ENCODE measurements at regions not wholly inside any gene's neighbourhood (a gene's known extent, or its start where the extent isn't known, plus 50 kb on each side); places are given as distances from the start of the nearest gene placed in this dataset.

GRCh38 chr11:15662285-15662684, 547.6 kb downstream of the INSC start:
- Mint-ChIP-seq H3K27me3 (ENCODE audit: low read depth in 3 of 3) (peaks cover 3 to 5% (median 3%) of the 10 kb centered on the region in 3 donors), H3K36me3 (no peaks in the 10 kb centered on the region), H3K4me1 (no peaks in the 10 kb centered on the region), H3K27ac (no peak overlapping the region), H3K4me3 (no peak overlapping the region), H3K9me3 (peaks cover 0 to 7% (median 2%) of the 10 kb centered on the region in 7 donors)
- no peaks in the 10 kb centered on the region for H3K27me3 ChIP-seq (ENCODE audit: control insufficient read depth in 2 of 2, insufficient read depth in 2 of 2, low read length in 2 of 2)
- TF ChIP-seq CTCF (IDR thresholded peaks at IDR 0.05) = no peak
- no peaks in the 10 kb centered on the region for H3K79me2 ChIP-seq (ENCODE audit: insufficient read depth, low read length)
- H2AFZ ChIP-seq (ENCODE audit: insufficient read depth, low read depth, low read length, poor library complexity, severe bottlenecking) = no peak overlapping the region
- no peak overlapping the region for H3K4me2 ChIP-seq (replicated peaks; ENCODE audit: extremely low read depth, low read length, poor library complexity, severe bottlenecking)
- no peaks in the 10 kb centered on the region for H4K20me1 ChIP-seq (ENCODE audit: insufficient read depth, low read length)
- intact Hi-C loops (cut with micrococcal nuclease) = no loop called here
- H3K9ac ChIP-seq (ENCODE audit: insufficient read depth, low read length, poor library complexity, severe bottlenecking) = no peak overlapping the region
- no peaks in the 10 kb centered on the region for H3K4me1 ChIP-seq (ENCODE audit: control insufficient read depth in 1 of 2, insufficient read depth in 2 of 2, low read length in 2 of 2)
- H3K4me3 ChIP-seq (replicated peaks in 1 of 3; ENCODE audit: low read depth in 2 of 3, low read length in 3 of 3) = no peak overlapping the region
- H3K27ac ChIP-seq (ENCODE audit: low read depth in 1 of 2, low read length in 2 of 2) = no peak overlapping the region
- no peaks in the 10 kb centered on the region for H3K36me3 ChIP-seq (replicated peaks in 1 of 2; ENCODE audit: control insufficient read depth in 1 of 2, insufficient read depth in 2 of 2, low read length in 2 of 2)
- H3K9me3 ChIP-seq (replicated peaks in 1 of 2; ENCODE audit: control insufficient read depth in 1 of 2, insufficient read depth in 1 of 2, low read length in 2 of 2) = no peaks in the 10 kb centered on the region
- no peak for DNase-seq
- WGBS (ENCODE audit: insufficient coverage) = no CpG with 5 or more reads among the region's 1 CpG

- Mint-ChIP-seq H3K4me1 (no peaks in the 10 kb centered on the region), H3K27me3 (ENCODE audit: low read depth in 3 of 3) (peaks cover 3 to 5% (median 3%) of the 10 kb centered on the region in 3 donors), H3K9me3 (peaks cover 0 to 4% (median 2%) of the 10 kb centered on the region in 7 donors), H3K27ac (no peak overlapping the region), H3K4me3 (no peak overlapping the region), H3K36me3 (no peaks in the 10 kb centered on the region)
- H3K36me3 ChIP-seq (replicated peaks in 1 of 2; ENCODE audit: control insufficient read depth in 1 of 2, insufficient read depth in 2 of 2, low read length in 2 of 2) = no peaks in the 10 kb centered on the region
- no peak overlapping the region for H3K4me3 ChIP-seq (replicated peaks in 1 of 3; ENCODE audit: low read depth in 2 of 3, low read length in 3 of 3)
- no peak overlapping the region for H3K4me2 ChIP-seq (replicated peaks; ENCODE audit: extremely low read depth, low read length, poor library complexity, severe bottlenecking)
- no peak for DNase-seq
- H3K9me3 ChIP-seq (replicated peaks in 1 of 2; ENCODE audit: control insufficient read depth in 1 of 2, insufficient read depth in 1 of 2, low read length in 2 of 2) = no peaks in the 10 kb centered on the region
- no peak overlapping the region for H3K27ac ChIP-seq (ENCODE audit: low read depth in 1 of 2, low read length in 2 of 2)
- no peaks in the 10 kb centered on the region for H3K27me3 ChIP-seq (ENCODE audit: control insufficient read depth in 2 of 2, insufficient read depth in 2 of 2, low read length in 2 of 2)
- no peaks in the 10 kb centered on the region for H4K20me1 ChIP-seq (ENCODE audit: insufficient read depth, low read length)
- H2AFZ ChIP-seq (ENCODE audit: insufficient read depth, low read depth, low read length, poor library complexity, severe bottlenecking) = no peak overlapping the region
- TF ChIP-seq CTCF (IDR thresholded peaks at IDR 0.05) = no peak
- no peaks in the 10 kb centered on the region for H3K4me1 ChIP-seq (ENCODE audit: control insufficient read depth in 1 of 2, insufficient read depth in 2 of 2, low read length in 2 of 2)
- WGBS (ENCODE audit: insufficient coverage) = 97% methylated on average over 5 of the region's 7 CpGs
- H3K79me2 ChIP-seq (ENCODE audit: insufficient read depth, low read length) = no peaks in the 10 kb centered on the region
- intact Hi-C loops (cut with micrococcal nuclease) = no loop called here
- no peak overlapping the region for H3K9ac ChIP-seq (ENCODE audit: insufficient read depth, low read length, poor library complexity, severe bottlenecking)
These were observed 549.1 kb downstream of the INSC start for GRCh38 chr11:15663777-15664218.
